ENCODE measurements at regions not wholly inside any gene's neighbourhood (a gene's known extent, or its start where the extent isn't known, plus 50 kb on each side); places are given as distances from the start of the nearest gene placed in this dataset.
A peak's percentile ranks its signal among the peaks of the same experiment; 100 is the strongest.

DNA sequence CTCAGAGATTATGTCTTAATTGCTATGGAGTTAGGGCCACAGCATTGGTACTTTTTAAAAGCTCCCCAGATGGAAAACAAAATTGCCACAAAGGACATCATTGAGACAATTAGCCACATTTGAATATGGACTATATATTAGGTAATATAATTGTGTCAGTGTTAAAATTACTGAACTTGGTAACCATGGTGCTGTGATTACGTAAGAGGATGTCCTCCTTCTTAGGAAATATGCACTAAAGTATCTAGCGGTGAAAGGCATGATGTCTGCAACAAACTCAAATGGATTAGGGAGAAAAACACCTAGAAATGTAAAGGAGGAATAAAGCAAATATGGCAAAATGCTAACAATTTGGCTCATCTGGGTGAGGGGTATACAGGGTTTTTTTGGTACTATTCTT is 89.9 kb upstream of the PAK3 start:
- TF ChIP-seq CTCF (conservative IDR thresholded peaks at IDR 0.05), result no peak
- Mint-ChIP-seq H3K4me3 (no peak overlapping the region), H3K9me3 (no peaks in the 10 kb centered on the region), H3K36me3 (no peaks in the 10 kb centered on the region), H3K27ac (no peak overlapping the region), H3K4me1 (ENCODE audit: unreplicated experiment) (peaks cover 3% of the 10 kb centered on the region), H3K27me3 (peaks cover 16% of the 10 kb centered on the region)
- DNase-seq (ENCODE audit: extremely low spot score, unreplicated experiment), result no peak

DNA sequence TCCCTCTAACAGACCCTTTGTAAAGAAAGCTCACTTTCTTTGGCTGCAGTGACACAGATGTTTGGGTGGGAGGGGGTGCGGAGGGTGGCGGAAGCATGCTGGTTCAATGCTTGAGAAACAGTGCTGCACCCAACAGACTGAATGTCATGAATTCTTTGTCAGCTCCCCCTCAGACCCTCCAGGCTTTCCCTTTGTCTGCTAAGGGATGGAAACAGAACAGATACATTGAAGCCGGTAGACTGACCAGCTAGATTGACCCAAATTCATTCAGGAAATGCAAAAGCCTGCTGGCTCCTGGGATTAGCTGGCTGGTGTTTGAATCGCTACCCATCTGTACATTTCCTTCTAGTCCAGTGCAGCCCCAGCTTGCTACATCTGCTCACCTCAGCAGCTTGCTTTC is 90.8 kb upstream of the PAK3 start:
- H3K27ac Mint-ChIP-seq, result no peak overlapping the region
- no peaks in the 10 kb centered on the region for H3K4me1 Mint-ChIP-seq (ENCODE audit: unreplicated experiment)

GRCh38 chrX:111003118-111003517 is 92.9 kb upstream of the PAK3 start:
- Mint-ChIP-seq H3K4me3 (no peak overlapping the region), H3K36me3 (no peaks in the 10 kb centered on the region), H3K27me3 (peaks cover 12% of the 10 kb centered on the region), H3K4me1 (ENCODE audit: unreplicated experiment) (no peaks in the 10 kb centered on the region), H3K9me3 (no peaks in the 10 kb centered on the region), H3K27ac (no peak overlapping the region)
- no peak for TF ChIP-seq CTCF (conservative IDR thresholded peaks at IDR 0.05)
- DNase-seq (ENCODE audit: extremely low spot score, unreplicated experiment), result no peak

More for the DNA sequence above, 90.8 kb upstream of the PAK3 start:
- no peak for DNase-seq (ENCODE audit: extremely low spot score, unreplicated experiment)
- Mint-ChIP-seq H3K9me3 (no peaks in the 10 kb centered on the region), H3K27me3 (peaks cover 16% of the 10 kb centered on the region), H3K36me3 (no peaks in the 10 kb centered on the region), H3K4me3 (no peak overlapping the region)
- TF ChIP-seq CTCF (conservative IDR thresholded peaks at IDR 0.05), result no peak

DNA sequence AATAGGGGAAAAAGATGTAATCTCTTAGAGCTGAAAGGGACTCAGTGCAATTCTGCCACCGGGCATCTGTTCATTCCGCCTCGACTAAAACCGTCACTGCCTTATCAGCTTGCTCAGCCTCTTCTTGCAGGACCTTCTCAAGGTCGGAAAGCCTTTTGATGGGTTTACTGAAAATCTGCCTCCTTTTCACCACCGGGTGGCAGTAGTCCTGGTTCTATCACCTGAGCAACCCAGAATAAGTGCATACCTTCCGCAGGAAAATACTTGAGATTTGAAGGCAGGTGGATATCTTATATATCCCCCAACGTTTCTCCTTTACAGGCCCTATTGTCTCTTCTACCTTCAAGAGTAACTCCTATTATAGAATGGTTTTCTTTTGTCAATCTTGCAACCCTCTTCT is 103.4 kb upstream of the PAK3 start:
- H3K36me3 Mint-ChIP-seq, result no peaks in the 10 kb centered on the region
- H3K4me3 Mint-ChIP-seq, result no peak overlapping the region
- H3K4me1 Mint-ChIP-seq (ENCODE audit: unreplicated experiment), result no peaks in the 10 kb centered on the region
- DNase-seq (ENCODE audit: extremely low spot score, unreplicated experiment), result no peak
- no peaks in the 10 kb centered on the region for H3K9me3 Mint-ChIP-seq
- peak; percentile 74 for TF ChIP-seq CTCF (conservative IDR thresholded peaks at IDR 0.05)
- H3K27me3 Mint-ChIP-seq, result peaks cover 4% of the 10 kb centered on the region
- no peak overlapping the region for H3K27ac Mint-ChIP-seq

- no peak for DNase-seq (ENCODE audit: extremely low spot score, unreplicated experiment)
- no peak overlapping the region for H3K27ac Mint-ChIP-seq
- H3K27me3 Mint-ChIP-seq, result peaks cover 13% of the 10 kb centered on the region
- peaks cover 5% of the 10 kb centered on the region for H3K9me3 Mint-ChIP-seq
- no peaks in the 10 kb centered on the region for H3K4me1 Mint-ChIP-seq (ENCODE audit: unreplicated experiment)
- no peak for TF ChIP-seq CTCF (conservative IDR thresholded peaks at IDR 0.05)
- H3K4me3 Mint-ChIP-seq, result no peak overlapping the region
- no peaks in the 10 kb centered on the region for H3K36me3 Mint-ChIP-seq
Measured at GRCh38 chrX:110989869-110990268, 106.1 kb upstream of the PAK3 start.

- no peak for TF ChIP-seq CTCF (conservative IDR thresholded peaks at IDR 0.05)
- no peaks in the 10 kb centered on the region for H3K36me3 Mint-ChIP-seq
- H3K27me3 Mint-ChIP-seq, result peaks cover 13% of the 10 kb centered on the region
- no peak for DNase-seq (ENCODE audit: extremely low spot score, unreplicated experiment)
- H3K4me1 Mint-ChIP-seq (ENCODE audit: unreplicated experiment), result no peaks in the 10 kb centered on the region
- no peak overlapping the region for H3K27ac Mint-ChIP-seq
- H3K4me3 Mint-ChIP-seq, result no peak overlapping the region
- peaks cover 5% of the 10 kb centered on the region for H3K9me3 Mint-ChIP-seq
Measured at GRCh38 chrX:110989447-110989846, 106.5 kb upstream of the PAK3 start.
